ENCODE measurements at regions not wholly inside any gene's neighbourhood (a gene's known extent, or its start where the extent isn't known, plus 50 kb on each side); places are given as distances from the start of the nearest gene placed in this dataset.

DNA sequence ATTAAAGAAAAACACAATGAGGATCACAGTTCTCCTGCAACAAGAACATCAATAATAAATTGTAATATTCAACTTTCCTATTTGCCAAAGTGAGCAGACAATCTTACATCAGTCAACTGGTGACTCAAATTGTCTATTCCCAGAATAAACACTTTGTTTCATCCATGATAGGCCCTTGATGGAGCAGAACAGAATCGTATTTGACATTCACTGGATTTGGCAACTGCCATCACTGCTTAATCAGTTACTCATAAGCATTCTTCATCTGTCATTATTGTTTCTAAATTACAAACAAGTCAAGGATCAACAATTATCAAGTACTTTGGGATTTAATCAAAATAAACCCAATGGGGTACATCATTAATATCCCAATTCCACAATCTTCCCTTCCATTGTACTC, 398.4 kb downstream of the GABRG2 start:
- H3K36me3 ChIP-seq = no peaks in the 10 kb centered on the region
- no peaks in the 10 kb centered on the region for H3K27me3 ChIP-seq
- TF ChIP-seq, protein P1, sequence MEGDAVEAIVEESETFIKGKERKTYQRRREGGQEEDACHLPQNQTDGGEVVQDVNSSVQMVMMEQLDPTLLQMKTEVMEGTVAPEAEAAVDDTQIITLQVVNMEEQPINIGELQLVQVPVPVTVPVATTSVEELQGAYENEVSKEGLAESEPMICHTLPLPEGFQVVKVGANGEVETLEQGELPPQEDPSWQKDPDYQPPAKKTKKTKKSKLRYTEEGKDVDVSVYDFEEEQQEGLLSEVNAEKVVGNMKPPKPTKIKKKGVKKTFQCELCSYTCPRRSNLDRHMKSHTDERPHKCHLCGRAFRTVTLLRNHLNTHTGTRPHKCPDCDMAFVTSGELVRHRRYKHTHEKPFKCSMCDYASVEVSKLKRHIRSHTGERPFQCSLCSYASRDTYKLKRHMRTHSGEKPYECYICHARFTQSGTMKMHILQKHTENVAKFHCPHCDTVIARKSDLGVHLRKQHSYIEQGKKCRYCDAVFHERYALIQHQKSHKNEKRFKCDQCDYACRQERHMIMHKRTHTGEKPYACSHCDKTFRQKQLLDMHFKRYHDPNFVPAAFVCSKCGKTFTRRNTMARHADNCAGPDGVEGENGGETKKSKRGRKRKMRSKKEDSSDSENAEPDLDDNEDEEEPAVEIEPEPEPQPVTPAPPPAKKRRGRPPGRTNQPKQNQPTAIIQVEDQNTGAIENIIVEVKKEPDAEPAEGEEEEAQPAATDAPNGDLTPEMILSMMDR (IDR thresholded peaks at IDR 0.05) = no peak
- TF ChIP-seq POLR2A (IDR thresholded peaks at IDR 0.05) = no peak
- H3K4me3 ChIP-seq = no peak overlapping the region
- no peaks in the 10 kb centered on the region for H3K4me1 ChIP-seq
- H3K27ac ChIP-seq = no peak overlapping the region
- DNase-seq = no peak
- H3K9me3 ChIP-seq = no peaks in the 10 kb centered on the region

DNA sequence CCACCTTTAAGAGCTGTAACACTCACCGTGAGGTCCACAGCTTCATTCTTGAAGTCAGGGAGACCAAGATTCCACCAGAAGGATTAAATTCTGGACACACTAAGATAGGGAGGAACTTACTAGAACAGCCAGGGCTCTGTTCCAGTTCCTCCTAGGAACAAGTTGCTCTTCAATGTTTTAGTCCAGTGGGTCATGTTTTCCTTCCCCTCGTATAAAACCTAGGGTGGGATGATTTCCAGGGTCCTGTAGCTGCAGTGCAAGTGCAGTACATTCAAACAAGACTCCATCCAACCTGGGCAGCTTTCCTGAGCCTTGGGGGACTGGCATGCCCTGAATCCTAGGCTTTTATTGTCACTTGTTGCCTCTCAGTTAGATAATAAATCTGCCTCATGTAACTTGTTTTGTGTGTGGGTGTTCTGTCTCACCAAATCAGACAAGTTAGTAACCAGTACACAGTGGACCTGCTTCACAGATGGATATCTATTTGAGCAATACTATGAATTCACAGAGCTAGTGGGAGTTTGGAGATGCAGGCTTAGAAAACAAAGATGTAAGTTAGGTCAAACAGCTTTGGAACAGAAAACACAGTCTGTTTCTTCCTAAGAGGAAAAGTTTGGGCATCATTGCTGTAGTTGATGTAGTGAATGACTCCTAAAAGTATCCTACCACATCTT, 405.6 kb downstream of the GABRG2 start:
- TF ChIP-seq, protein P1 (IDR thresholded peaks at IDR 0.05) = no peak
- no peak for TF ChIP-seq POLR2A (IDR thresholded peaks at IDR 0.05)
- no peaks in the 10 kb centered on the region for H3K27me3 ChIP-seq
- H3K9me3 ChIP-seq = no peaks in the 10 kb centered on the region
- no peaks in the 10 kb centered on the region for H3K4me1 ChIP-seq
- H3K27ac ChIP-seq = no peak overlapping the region
- no peak for DNase-seq
- H3K4me3 ChIP-seq = no peak overlapping the region
- H3K36me3 ChIP-seq = no peaks in the 10 kb centered on the region

DNA sequence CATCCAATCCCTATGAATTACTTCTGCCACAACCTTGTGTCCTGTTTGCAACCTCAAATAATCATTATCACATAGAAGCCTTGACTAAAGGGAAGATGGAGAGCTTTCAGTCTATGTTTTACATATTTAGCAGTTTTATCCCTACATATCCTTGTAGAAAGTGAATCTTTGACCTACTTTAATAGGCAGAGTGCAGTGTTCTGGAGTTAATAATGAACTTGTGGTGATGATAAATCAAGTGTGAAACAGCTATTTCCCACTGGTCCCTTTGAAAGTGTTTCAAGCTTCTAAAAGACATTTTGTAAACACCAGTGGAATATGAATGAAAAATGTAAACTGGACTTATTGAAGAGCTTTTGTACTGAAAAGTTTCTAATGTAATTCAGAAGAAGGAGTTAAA, 406.7 kb downstream of the GABRG2 start:
- Histone ChIP-seq H3K4me1 (no peaks in the 10 kb centered on the region), H3K4me3 (no peak overlapping the region), H3K9me3 (no peaks in the 10 kb centered on the region), H3K36me3 (no peaks in the 10 kb centered on the region), H3K27ac (no peak overlapping the region), H3K27me3 (no peaks in the 10 kb centered on the region)
- no peak for DNase-seq
- TF ChIP-seq POLR2A (IDR thresholded peaks at IDR 0.05) = no peak
- TF ChIP-seq, protein P1 (IDR thresholded peaks at IDR 0.05) = no peak

DNA sequence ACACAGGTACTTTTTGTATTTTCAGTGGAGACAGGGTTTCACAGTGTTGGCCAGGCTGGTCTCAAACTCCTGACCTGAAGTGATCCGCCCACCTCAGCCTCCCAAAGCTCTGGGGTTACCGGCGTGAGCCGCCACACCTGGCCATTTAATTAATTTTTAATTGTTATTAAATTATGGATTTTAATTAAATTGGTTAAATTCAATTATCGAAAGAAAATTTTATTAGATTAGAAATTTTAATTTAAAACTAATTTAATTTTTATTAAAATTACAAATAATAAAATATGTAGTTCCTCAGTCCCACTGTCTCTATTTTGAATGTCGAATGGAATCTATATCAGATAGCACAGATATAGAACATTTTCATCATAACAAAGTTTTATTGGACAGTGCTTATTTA, 416.5 kb downstream of the GABRG2 start:
- TF ChIP-seq POLR2A (IDR thresholded peaks at IDR 0.05) = no peak
- TF ChIP-seq, protein P1 (IDR thresholded peaks at IDR 0.05) = no peak
- H3K4me1 ChIP-seq = no peaks in the 10 kb centered on the region
- no peak for DNase-seq
- no peaks in the 10 kb centered on the region for H3K27me3 ChIP-seq
- no peaks in the 10 kb centered on the region for H3K36me3 ChIP-seq
- no peaks in the 10 kb centered on the region for H3K9me3 ChIP-seq
- H3K4me3 ChIP-seq = no peak overlapping the region
- H3K27ac ChIP-seq = no peak overlapping the region

DNA sequence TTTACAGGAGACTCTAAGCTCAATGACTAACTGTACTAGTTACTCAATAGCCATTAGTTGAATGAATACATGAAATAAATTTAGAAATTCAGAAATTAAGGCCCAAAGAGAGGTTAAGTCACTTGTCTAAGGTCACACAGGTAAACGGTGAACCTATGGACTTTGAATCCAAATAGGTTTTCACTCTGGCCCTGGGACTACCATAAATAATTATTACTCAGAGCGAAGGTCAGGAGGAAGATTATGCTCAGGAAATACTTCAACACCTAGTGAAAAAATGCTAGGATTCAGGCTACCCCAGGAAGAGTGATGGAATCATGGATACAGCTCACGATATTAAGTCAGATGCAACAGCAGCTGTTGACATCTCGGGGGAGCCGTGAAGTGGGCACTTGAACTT, 417.4 kb downstream of the GABRG2 start:
- Histone ChIP-seq H3K27me3 (no peaks in the 10 kb centered on the region), H3K4me1 (no peaks in the 10 kb centered on the region), H3K4me3 (no peak overlapping the region), H3K27ac (no peak overlapping the region), H3K9me3 (no peaks in the 10 kb centered on the region), H3K36me3 (no peaks in the 10 kb centered on the region)
- no peak for DNase-seq
- no peak for TF ChIP-seq POLR2A (IDR thresholded peaks at IDR 0.05)
- TF ChIP-seq, protein P1 (IDR thresholded peaks at IDR 0.05) = no peak
